DMS 273 treated with DMSO at 0.1 percent for 48 hours (cell line): ENCODE measurements at regions not wholly inside any gene's neighbourhood (a gene's known extent, or its start where the extent isn't known, plus 50 kb on each side); places are given as distances from the start of the nearest gene placed in this dataset.
A peak's percentile ranks its signal among the peaks of the same experiment; 100 is the strongest.

Source experiments
- DNase-seq: peaks from one replicate; lab custom pipeline; 2025; lab: John Stamatoyannopoulos, UW

DNA sequence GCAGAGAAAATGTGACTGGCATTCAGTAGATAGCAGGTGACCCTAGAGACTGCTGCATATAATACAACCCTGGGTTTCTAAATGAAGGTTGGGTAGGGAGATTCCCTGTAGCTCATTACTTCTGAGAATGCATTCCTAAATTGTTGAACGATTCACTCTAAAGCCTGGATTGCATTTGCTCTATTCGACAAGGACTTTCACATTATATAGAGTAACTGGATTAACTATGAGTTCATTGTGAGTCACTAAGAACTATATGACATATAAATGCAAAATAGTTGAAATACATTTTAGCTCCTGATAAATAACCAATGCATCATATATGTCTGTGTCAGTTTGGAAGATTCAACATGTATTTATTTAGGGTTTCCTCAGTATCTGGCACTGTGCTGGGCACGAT is 294.7 kb upstream of the CCDC54 start:
- DNase-seq, result no peak

DNA sequence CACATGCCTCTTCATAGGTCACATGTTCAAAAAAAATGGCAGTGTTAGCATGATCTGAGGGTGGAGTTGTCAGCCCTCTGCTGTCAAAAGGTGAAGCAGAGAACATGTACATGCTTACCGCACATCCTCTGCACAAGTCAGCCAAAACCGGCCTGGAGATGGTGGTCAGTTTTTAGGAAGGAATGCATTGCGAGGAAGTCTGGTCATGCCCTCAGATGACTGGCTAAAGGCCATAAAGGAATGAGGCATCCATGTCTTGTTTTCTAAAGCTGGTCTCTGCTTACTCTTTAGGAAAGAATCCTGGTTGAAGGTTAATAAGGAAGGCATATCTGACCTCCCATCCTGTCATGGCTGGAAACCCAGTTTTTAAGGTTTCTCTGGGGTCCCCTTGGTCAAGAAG is 292.0 kb upstream of the CCDC54 start:
- DNase-seq, result no peak

DNA sequence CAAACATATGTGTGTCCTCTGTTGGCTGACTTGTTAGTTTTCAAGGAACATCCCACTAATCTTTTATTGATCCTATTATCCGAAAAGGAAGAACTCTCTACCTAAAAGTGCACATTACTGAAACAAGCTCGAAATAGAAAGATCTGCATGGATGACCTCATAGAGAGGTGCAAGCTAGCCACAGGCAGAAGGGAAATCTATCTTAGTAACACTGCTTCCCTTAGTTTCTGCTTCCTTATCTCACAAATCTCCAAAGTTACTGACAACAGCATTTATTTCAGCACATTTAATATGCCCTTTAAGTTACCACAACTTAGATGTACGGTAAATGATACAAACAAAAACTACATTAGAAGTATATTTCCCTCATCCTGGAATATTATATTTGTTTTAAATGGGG is 285.1 kb upstream of the CCDC54 start:
- DNase-seq, result no peak

- DNase-seq, result no peak
These were observed 278.4 kb upstream of the CCDC54 start for GRCh38 chr3:107098864-107099263.

DNA sequence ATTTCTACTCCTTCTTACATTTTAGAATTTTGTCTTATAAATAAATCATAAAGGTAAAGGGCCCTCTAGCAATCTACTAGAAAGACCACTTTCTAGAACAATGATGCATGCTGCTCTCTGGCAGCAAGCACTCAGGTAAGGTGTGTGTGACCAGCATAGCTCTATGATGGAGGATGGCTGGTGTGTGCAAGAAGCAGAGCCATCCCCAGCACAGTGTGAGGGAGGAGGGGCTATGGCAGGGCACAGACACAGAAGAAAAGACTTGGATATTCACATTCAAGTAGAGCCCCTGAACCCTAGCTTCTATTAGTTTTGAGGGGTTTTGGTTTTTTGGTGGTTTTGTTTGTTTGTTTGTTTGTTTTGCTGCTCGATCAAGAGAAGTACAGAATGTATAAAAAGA is 277.1 kb upstream of the CCDC54 start:
- DNase-seq, result no peak

DNA sequence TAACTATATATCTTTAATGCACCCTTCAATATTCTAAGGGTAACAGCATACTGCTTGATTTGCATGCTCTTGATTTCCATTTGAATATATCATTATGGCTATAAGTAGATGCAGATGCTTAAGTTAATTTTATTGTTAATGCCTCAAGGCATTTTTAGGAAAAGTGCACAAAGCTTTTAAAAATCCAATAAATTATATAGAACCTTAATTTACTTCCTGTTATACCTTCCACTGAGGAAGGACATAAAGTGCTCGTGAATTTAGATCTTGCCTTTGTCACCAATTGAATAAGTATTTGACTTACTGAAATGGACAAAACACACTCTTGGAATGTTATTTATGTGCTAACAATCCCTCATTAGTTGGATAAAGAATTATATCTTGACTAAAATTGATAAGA is 276.7 kb upstream of the CCDC54 start:
- no peak for DNase-seq

DNA sequence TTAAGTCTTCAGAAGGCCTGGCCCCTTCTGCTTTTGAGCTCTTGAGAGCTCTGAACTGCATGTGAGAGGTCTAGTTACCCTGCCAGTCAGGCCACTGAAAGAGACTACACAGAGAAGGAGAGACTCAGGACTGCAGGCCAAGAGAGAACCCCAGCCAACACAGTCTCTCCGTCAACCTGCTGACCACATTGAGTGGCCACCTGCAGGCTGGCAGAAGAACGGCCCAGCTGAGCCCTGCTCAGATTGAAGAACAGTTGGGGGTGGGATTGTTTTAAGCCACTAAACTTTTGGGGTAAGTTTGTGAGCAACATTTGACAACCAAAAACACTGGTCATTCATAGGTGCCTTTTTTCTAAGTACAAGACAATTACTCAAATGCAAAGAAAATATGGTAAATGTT is 273.5 kb upstream of the CCDC54 start:
- DNase-seq, result no peak

DNA sequence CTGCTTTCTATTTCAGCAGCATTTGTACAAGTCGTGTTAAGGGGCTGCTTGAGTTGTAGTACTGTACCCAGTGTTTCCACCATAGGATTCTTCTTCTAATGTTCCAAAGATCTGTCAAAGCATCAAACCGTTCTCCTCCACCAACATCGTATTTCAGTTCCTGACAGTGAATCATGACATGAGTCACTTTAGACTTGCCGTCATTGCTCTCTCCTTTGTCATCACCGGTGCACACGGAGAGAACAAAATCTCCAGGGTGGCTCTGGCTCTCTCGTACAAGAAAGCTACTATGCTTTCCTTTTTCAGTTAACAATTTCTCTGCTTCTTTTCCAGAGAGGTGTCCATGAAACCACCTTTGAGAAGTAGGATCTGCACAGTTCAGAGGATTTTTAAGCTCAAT is 270.9 kb upstream of the CCDC54 start:
- DNase-seq, result no peak

GRCh38 chr3:107106907-107107306 is 270.3 kb upstream of the CCDC54 start:
- no peak for DNase-seq

DNA sequence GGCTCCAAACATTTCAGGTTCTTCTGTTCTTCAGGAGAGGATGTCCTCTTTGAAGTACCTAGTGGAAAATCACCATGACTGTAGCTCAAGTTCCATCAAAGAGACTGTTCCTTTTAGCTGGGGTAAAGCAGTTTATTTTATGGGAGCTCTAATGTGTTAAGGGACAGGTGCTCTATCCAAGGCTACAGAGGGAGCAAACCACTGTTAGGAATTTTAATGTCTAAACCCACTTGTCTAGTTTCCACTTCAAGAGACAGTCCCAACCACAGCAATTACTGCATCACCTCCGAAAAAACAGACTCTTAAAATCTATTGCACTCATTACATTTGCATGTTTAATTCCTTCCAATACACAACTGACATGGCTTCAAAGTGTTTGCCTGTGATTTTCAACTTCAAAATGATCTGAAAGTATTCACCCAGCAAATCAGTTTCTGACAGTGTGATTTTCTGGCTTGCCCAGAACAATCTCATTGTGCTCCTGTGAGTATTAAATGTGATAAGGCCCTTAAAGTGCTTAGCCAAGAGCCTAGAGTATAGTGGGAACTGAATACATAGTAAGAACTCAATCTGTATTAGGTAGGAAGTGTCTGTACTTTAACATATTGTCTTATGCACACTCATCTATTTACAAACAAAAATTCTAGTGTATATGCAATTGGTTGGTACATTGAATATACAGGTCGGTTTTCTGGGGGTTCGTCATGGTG is 266.5 kb upstream of the CCDC54 start:
- DNase-seq, result no peak

DNA sequence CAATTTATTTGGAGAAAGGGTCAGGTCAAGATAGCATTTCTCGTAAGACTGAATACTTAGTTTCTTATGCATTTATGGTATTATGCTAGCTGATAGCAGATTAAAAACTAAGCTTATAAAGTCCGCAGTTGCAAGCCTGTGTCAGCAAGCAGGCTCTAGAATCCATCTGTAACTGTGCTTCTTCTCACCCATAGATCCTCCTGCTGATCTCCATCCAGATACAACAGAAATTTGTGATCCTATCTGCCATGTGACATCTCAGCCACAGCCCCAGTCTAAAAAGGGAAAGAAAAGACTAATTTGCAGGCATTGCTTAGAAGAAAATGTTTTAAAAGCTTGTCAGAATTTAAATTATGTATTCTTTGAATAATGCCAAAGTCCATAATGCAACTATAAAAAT is 265.4 kb upstream of the CCDC54 start:
- DNase-seq, result no peak

- DNase-seq, result no peak
These were observed 264.9 kb upstream of the CCDC54 start for GRCh38 chr3:107112356-107112755.

DNA sequence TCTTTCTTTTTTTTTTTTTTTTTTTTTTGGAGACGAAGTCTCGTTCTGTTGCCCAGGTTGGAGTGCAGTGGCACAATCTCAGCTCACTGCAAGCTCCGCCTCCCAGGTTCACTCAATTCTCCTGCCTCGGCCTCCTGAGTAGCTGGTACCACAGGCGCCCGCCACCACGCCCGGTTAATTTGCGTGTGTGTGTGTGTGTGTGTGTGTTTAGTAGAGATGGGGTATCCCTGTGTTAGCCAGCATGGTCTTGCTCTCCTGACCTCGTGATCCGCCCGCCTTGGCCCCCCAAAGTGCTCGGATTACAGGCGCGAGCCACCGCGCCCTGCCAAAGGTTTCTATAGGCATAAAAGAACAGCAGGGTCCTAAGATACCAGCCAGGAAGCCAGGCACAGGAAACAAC is 261.0 kb upstream of the CCDC54 start:
- no peak for DNase-seq

DNA sequence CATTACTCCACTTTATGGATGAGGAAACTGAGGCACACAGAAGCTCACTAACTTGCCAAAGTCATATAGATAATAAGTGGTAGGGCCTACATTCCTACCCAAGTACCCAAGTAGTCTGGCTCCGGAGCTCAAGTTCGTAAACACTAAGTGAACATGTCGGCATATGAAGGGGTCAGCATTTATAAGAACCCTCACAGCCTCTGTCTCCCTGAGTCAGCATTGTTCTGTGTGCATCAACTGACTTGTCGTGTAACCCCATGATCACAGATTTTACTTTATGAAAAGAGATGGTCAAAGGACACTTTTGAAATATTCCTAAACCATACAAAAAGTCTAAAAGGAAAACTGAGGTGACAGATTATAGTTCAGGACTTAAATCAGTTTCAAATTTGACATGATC is 260.1 kb upstream of the CCDC54 start:
- no peak for DNase-seq

- DNase-seq, result peak; percentile 37
These were observed 259.2 kb upstream of the CCDC54 start for GRCh38 chr3:107117922-107118536.

- peak; percentile 77 for DNase-seq
These were observed 252.4 kb upstream of the CCDC54 start for GRCh38 chr3:107124885-107125284.

DNA sequence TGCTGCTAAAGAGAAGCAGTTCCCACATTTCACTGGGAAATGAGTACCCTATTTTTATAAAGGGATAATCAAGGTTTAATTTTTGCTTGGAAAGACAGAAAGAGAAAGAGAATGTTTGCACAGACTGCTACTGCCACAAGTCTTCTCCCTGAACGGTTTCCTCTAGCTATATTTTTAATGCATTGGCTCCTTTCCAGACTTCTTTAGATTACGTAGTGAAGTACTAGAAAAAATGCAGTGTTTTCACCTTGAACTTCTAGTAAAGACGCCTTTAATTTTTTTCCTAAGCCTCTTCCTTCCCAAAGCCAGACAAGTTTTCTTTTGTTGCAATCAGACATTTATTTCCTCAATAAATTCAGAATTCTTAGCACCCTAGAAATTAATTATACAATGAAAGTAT is 248.3 kb upstream of the CCDC54 start:
- no peak for DNase-seq

DNA sequence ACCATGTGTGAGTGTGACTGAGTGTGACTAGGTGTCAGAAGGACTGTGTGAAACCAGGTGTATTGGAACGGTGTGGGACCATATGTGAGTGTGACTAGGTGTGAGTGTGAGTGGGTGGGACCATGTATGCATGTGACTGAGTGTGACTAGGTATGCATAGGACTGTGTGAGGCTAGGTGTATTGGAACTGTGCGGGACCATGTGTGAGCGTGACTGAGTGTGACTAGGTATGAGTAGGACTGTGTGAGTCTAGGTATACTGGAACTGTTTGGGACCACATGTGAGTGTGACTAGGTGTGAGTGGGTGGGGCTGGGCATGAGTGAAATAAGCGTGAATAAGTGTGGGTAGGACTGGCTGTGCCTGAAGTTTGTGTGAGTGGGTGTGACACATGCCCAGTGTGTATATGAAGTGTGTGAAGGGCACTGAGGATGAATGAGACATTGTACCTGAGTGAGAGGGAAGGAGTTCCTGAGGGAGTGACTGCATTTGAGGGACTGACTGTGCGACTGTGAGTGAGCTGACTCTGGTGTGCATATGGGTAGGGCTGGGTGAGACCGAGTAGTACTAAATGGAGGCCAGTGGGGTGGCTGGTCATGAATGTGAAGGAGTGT is 247.0 kb upstream of the CCDC54 start:
- no peak for DNase-seq

- DNase-seq, result no peak
These were observed 244.6 kb upstream of the CCDC54 start for GRCh38 chr3:107132674-107133073.

- DNase-seq, result no peak
These were observed 243.3 kb upstream of the CCDC54 start for GRCh38 chr3:107133891-107134290.

GRCh38 chr3:107142171-107142570 is 235.1 kb upstream of the CCDC54 start:
- DNase-seq, result peak; percentile 91

DNA sequence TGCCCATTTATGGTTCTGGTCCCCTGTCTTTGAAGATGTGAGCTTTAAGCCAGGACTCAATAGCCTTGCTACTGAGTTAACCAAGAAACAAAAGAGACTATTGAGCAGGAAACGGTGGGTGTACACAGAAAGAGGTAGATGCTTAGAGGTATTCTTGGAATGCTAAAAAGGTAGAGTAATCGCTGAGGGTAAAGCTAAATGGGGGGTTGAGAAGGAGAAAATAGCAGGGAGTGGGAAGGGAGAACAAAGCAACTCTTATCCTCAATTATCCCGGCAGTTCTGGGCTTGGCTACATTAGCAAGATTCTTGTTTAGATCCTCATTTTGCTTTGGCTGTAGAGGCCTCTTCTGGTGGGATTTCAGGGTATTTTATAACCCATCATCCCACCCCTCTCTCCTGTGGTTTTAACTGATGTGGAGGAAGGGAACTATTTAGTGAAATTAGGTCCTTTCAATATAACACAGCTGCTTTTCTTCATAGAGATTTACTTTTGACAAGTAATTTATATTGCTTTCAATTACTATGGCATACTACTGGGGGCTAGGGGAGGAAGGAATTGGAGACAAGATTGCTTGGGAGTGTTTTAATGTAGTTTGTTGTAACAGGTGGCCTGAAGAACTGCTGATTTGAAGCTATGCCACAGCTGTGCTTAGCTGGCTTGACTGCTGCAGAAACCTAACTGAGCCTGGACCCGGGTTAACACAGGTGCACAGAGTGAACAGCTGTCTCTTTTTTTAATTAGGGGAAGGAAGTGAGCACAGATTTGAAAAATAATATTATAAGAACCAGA is 234.3 kb upstream of the CCDC54 start:
- peak; percentile 76 for DNase-seq

GRCh38 chr3:107150675-107151074 is 226.6 kb upstream of the CCDC54 start:
- DNase-seq, result no peak
